ENCODE measurements at regions not wholly inside any gene's neighbourhood (a gene's known extent, or its start where the extent isn't known, plus 50 kb on each side); places are given as distances from the start of the nearest gene placed in this dataset.

DNA sequence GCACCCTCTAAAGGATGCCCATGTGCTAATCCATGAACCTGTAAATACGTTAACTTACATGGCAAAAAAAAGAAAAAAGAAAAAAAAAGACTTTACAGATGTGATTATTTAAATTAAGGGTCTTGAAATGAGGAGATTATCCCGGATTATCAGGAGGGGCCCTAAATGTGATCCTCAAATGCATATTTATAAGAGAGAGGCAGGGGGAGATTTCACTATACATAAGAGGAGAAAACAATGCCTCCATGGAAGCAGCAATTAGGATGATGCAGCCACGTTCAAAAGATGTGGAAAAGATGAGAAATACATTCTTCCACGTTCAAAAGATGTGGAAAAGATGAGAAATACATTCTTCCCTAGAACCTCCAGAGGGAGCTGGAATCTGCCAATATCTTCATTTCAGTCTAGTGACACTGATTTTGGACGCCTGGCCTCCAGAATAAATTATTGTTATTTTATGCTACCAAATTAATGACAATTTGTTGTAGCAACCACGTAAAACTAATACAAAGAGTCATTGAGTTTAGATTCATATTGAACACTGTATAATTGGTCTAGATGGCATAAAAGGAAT is 328.4 kb upstream of the GNAI1 start:
- no peaks in the 10 kb centered on the region for H3K36me3 Mint-ChIP-seq
- peaks cover 4% of the 10 kb centered on the region for H3K9me3 Mint-ChIP-seq
- no peak overlapping the region for H3K4me3 Mint-ChIP-seq

DNA sequence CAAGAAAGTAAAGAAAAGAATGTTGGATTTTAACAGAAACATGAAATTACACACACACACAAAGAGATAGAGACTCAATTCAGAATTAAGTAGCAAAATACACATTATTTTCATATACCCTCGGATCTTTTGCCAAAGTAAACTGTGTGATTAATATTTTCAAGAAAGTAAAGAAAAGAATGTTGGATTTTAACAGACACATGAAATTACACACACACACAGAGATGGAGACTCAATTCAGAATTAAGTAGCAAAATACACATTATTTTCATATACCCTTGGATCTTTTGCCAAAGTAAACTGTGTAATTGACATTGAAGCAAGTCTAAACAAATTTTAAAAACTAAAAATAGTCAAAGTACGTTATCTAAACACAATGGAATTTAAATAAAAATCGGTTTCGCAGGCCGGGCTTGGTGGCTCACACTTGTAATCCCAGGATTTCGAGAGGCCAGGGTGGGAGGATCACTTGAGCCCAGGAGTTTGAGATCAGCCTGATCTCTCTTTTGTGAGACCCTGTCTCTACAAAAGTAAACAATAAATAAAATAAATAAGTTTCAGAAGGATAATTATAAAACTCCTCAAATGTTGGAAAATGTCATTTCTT is 337.3 kb upstream of the MAGI2 start:
- Mint-ChIP-seq H3K9me3 (no peaks in the 10 kb centered on the region), H3K4me3 (no peak overlapping the region), H3K27ac (no peak overlapping the region), H3K4me1 (ENCODE audit: unreplicated experiment) (no peaks in the 10 kb centered on the region), H3K36me3 (no peaks in the 10 kb centered on the region), H3K27me3 (no peaks in the 10 kb centered on the region)
- no peak for DNase-seq (ENCODE audit: extremely low spot score, unreplicated experiment)
- TF ChIP-seq, protein P1, sequence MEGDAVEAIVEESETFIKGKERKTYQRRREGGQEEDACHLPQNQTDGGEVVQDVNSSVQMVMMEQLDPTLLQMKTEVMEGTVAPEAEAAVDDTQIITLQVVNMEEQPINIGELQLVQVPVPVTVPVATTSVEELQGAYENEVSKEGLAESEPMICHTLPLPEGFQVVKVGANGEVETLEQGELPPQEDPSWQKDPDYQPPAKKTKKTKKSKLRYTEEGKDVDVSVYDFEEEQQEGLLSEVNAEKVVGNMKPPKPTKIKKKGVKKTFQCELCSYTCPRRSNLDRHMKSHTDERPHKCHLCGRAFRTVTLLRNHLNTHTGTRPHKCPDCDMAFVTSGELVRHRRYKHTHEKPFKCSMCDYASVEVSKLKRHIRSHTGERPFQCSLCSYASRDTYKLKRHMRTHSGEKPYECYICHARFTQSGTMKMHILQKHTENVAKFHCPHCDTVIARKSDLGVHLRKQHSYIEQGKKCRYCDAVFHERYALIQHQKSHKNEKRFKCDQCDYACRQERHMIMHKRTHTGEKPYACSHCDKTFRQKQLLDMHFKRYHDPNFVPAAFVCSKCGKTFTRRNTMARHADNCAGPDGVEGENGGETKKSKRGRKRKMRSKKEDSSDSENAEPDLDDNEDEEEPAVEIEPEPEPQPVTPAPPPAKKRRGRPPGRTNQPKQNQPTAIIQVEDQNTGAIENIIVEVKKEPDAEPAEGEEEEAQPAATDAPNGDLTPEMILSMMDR (conservative IDR thresholded peaks at IDR 0.05): no peak

More for the DNA sequence above, 328.4 kb upstream of the GNAI1 start:
- DNase-seq (ENCODE audit: extremely low spot score, unreplicated experiment): no peak
- Mint-ChIP-seq H3K4me1 (ENCODE audit: unreplicated experiment) (no peaks in the 10 kb centered on the region), H3K27ac (no peak overlapping the region), H3K27me3 (peaks cover 13% of the 10 kb centered on the region)
- TF ChIP-seq, protein P1 (conservative IDR thresholded peaks at IDR 0.05): peak; percentile 55

DNA sequence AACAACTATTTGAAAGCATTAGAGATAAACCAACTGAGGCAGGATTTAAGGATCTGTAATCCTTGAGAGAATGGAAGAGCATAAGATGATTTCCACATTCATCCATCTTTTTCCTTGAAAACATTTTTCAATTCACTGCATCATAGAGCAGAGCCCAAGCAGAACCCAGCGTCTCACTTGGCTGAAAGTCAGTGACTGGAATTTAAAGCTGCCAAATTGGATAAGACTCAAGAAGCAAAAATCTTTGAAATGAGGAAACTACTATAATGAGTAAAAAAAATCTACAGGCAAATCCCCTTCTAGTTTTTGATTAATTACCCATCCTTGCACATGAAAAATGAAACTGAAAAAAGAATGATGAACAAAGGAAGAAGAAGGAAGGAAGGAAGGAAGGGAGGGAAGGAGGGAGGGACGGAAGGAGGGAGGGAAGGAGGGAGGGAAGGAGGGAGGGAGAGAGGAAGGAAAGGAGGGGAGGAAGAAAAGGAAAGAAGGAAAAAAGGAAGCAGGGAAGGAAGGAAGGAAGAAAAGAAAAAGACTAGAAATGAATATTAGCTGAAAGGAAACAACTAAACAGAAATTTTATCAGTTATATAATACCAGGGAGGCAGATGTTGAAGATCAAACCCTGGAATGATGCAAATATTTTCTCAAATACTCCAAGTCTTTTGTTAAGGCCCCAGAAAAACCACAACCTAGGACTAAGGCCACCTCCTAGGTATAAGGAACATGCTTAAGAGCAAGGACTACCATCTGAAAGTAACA is 336.3 kb upstream of the MAGI2 start:
- Mint-ChIP-seq H3K27me3 (no peaks in the 10 kb centered on the region), H3K27ac (no peak overlapping the region), H3K4me3 (no peak overlapping the region), H3K36me3 (no peaks in the 10 kb centered on the region), H3K9me3 (no peaks in the 10 kb centered on the region), H3K4me1 (ENCODE audit: unreplicated experiment) (no peaks in the 10 kb centered on the region)
- no peak for DNase-seq (ENCODE audit: extremely low spot score, unreplicated experiment)
- TF ChIP-seq, protein P1 (conservative IDR thresholded peaks at IDR 0.05): no peak

DNA sequence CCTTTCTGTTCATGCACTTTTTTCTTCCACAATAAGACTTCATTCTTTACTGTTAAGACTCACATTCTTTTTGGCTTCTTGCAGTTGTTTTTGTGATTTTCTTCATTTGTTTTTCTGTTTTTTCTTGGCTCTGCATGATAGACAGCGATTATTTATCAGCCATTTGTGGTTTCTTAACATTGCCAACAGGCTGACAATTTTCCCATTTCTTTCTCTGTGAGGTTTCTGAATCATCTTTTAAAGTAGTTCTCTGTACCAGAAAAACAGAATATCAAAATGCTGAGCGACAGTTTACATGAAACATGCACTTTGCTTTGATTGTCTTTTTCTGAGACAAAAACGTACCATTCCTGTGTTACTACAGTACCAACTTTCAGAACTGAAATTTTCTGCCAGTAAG is 334.2 kb upstream of the MAGI2 start:
- TF ChIP-seq, protein P1 (conservative IDR thresholded peaks at IDR 0.05): no peak
- Mint-ChIP-seq H3K27ac (no peak overlapping the region), H3K9me3 (peaks cover 5% of the 10 kb centered on the region), H3K4me3 (no peak overlapping the region), H3K4me1 (ENCODE audit: unreplicated experiment) (no peaks in the 10 kb centered on the region), H3K27me3 (no peaks in the 10 kb centered on the region), H3K36me3 (no peaks in the 10 kb centered on the region)
- no peak for DNase-seq (ENCODE audit: extremely low spot score, unreplicated experiment)

DNA sequence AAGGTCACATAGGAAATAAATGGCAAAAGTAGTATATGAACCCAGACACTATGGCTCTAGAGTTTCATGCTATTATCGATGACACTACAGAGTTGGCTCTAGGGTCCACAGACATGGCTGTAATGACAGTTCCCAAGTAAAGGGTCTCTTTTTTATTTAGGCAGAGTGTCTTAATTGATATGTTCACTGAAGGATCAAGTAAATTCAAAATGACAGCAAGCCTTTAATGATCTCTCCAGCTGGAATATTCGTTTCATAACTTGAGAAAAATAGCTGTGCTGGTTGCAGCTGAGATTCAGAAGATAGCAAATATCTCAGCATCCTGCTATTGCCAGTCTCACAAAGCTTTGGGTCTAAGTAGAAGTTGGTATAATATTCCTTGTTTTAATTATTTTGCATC is 333.6 kb upstream of the MAGI2 start:
- TF ChIP-seq, protein P1 (conservative IDR thresholded peaks at IDR 0.05): no peak
- no peaks in the 10 kb centered on the region for H3K27me3 Mint-ChIP-seq

More for the DNA sequence above, 333.6 kb upstream of the MAGI2 start:
- no peaks in the 10 kb centered on the region for H3K36me3 Mint-ChIP-seq
- peaks cover under 1% of the 10 kb centered on the region for H3K4me1 Mint-ChIP-seq (ENCODE audit: unreplicated experiment)
- H3K4me3 Mint-ChIP-seq: no peak overlapping the region
- no peak overlapping the region for H3K27ac Mint-ChIP-seq
- H3K9me3 Mint-ChIP-seq: peaks cover 5% of the 10 kb centered on the region
- no peak for DNase-seq (ENCODE audit: extremely low spot score, unreplicated experiment)

All from type B pancreatic cell (in vitro differentiated cells).